MM.1S (cell line): ENCODE measurements at regions not wholly inside any gene's neighbourhood (a gene's known extent, or its start where the extent isn't known, plus 50 kb on each side); places are given as distances from the start of the nearest gene placed in this dataset.

Source experiments
- DNase-seq: peaks from one replicate; pipeline ENCODE4 v3.0.0-alpha.2; 2015
- H2AFZ ChIP-seq: fragments of 300-600 bp; sonication (generic); 2 replicates; pipeline ENCODE4 v1.6.0; 2016; ENCODE audit warnings: antibody characterized with exemption, low read length
- H3F3A ChIP-seq: fragments of 300-600 bp; sonication (generic); 2 replicates; pipeline ENCODE4 v1.6.1; 2016; ENCODE audit warnings: mild to moderate bottlenecking, antibody characterized with exemption, low read length, moderate library complexity, mixed read lengths; ENCODE audit not compliant: insufficient read depth
- H3K27ac ChIP-seq: fragments of 300-600 bp; sonication (generic); 2 replicates; pipeline ENCODE4 v1.5.1; 2016; ENCODE audit warnings: mild to moderate bottlenecking, low read length
- H3K27me3 ChIP-seq: fragments of 300-600 bp; sonication (generic); replicated peaks from 2 replicates; pipeline ENCODE4 v1.6.0; 2016; ENCODE audit warnings: low read length; ENCODE audit not compliant: insufficient read depth
- H3K36me3 ChIP-seq: fragments of 300-600 bp; sonication (generic); replicated peaks from 2 replicates; pipeline ENCODE4 v1.6.1; 2016; ENCODE audit warnings: mild to moderate bottlenecking, low read length, mixed read lengths; ENCODE audit not compliant: insufficient read depth
- H3K4me1 ChIP-seq: fragments of 300-600 bp; sonication (generic); 2 replicates; pipeline ENCODE4 v1.6.1; 2016; ENCODE audit warnings: low read length, mixed read lengths
- H3K4me2 ChIP-seq: fragments of 300-600 bp; sonication (generic); 2 replicates; pipeline ENCODE4 v1.6.0; 2016; ENCODE audit warnings: low read depth, low read length
- H3K4me3 ChIP-seq: fragments of 300-600 bp; sonication (generic); 2 replicates; pipeline ENCODE4 v1.5.1; 2016; ENCODE audit warnings: low read length, mixed read lengths
- H3K79me2 ChIP-seq: fragments of 300-600 bp; sonication (generic); 2 replicates; pipeline ENCODE4 v1.6.1; 2016; ENCODE audit warnings: mixed run types, low read length, mixed read lengths
- H3K9ac ChIP-seq: fragments of 300-600 bp; sonication (generic); 2 replicates; pipeline ENCODE4 v1.6.1; 2016; ENCODE audit warnings: low read length, mixed read lengths
- H3K9me2 ChIP-seq: fragments of 300-600 bp; sonication (generic); replicated peaks from 2 replicates; pipeline ENCODE4 v1.6.1; 2016; ENCODE audit warnings: mild to moderate bottlenecking, low read length, mixed read lengths; ENCODE audit not compliant: insufficient read depth
- H3K9me3 ChIP-seq: fragments of 300-600 bp; sonication (generic); replicated peaks from 2 replicates; pipeline ENCODE4 v1.6.1; 2016; ENCODE audit warnings: mild to moderate bottlenecking, low read length, mixed read lengths; ENCODE audit not compliant: insufficient read depth
- H4K20me1 ChIP-seq: fragments of 300-600 bp; sonication (generic); 2 replicates; pipeline ENCODE4 v1.6.1; 2016; ENCODE audit warnings: mild to moderate bottlenecking, low read length, moderate library complexity, mixed read lengths; ENCODE audit not compliant: insufficient read depth
- EZH2 ChIP-seq: fragments of 300-600 bp; sonication (generic); optimal IDR thresholded peaks from 2 replicates; pipeline ENCODE3; 2017; ENCODE audit warnings: low read depth, mild to moderate bottlenecking, antibody characterized with exemption, low read length, mixed read lengths
- EZH2phosphoT487 ChIP-seq: fragments of 300-600 bp; sonication (generic); IDR thresholded peaks from 2 replicates; pipeline ENCODE4 v1.6.1; 2018; ENCODE audit warnings: antibody characterized with exemption, low read length
- TF ChIP-seq, protein P1 (sequence below): fragments of 300-600 bp; sonication (generic); IDR thresholded peaks from 2 replicates; pipeline ENCODE4 v1.5.1; 2016; ENCODE audit warnings: antibody characterized with exemption, low read length, mixed read lengths

DNA sequence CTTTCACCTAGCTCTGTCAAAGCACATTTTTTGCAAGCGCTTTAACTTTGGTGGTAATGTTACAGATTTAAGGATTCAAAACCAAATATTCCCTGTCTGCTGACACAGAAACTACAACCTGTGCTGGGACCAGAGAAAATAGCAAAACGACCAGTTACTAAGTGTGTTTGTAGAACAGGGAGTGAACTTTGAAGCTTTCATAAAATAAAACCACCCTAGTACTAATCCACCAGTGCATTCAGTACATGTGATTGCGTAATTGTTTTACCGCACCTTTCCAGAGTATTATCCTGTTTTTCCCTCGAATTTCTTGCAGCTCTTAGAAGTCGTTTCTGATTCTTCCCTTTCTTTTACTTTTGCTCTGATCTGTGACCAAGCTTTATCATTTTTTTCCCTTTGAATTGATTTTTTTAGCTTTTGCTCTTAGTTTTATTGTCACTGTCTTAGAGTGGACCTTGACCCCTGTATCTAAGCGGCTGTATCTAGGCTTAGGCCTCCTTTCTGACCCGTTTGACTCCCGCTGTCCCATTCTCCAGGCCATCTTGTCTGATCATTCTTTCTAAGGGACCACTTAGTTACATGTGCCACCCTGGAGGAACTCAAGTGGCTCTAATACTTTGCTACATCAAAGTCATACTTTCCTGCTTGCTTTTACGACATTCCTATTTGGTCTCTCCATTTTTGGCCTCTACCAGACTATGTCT is 429.4 kb downstream of the PCNX1 start:
- Histone ChIP-seq H3K9me2 (no peaks in the 10 kb centered on the region), H3K9me3 (no peaks in the 10 kb centered on the region), H3K4me1 (no peaks in the 10 kb centered on the region), H3K27ac (no peak overlapping the region), H2AFZ (no peak overlapping the region), H3K36me3 (no peaks in the 10 kb centered on the region; the same call in 1 of the 2 replicates), H4K20me1 (no peaks in the 10 kb centered on the region), H3K4me3 (no peak overlapping the region), H3K27me3 (no peaks in the 10 kb centered on the region), H3K79me2 (peaks cover 54% of the 10 kb centered on the region), H3K4me2 (no peak overlapping the region), H3K9ac (no peak overlapping the region), H3F3A (no peaks in the 10 kb centered on the region)
- TF ChIP-seq, protein P1, sequence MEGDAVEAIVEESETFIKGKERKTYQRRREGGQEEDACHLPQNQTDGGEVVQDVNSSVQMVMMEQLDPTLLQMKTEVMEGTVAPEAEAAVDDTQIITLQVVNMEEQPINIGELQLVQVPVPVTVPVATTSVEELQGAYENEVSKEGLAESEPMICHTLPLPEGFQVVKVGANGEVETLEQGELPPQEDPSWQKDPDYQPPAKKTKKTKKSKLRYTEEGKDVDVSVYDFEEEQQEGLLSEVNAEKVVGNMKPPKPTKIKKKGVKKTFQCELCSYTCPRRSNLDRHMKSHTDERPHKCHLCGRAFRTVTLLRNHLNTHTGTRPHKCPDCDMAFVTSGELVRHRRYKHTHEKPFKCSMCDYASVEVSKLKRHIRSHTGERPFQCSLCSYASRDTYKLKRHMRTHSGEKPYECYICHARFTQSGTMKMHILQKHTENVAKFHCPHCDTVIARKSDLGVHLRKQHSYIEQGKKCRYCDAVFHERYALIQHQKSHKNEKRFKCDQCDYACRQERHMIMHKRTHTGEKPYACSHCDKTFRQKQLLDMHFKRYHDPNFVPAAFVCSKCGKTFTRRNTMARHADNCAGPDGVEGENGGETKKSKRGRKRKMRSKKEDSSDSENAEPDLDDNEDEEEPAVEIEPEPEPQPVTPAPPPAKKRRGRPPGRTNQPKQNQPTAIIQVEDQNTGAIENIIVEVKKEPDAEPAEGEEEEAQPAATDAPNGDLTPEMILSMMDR: no peak
- TF ChIP-seq EZH2 (no peak), EZH2phosphoT487 (no peak)
- no peak for DNase-seq

DNA sequence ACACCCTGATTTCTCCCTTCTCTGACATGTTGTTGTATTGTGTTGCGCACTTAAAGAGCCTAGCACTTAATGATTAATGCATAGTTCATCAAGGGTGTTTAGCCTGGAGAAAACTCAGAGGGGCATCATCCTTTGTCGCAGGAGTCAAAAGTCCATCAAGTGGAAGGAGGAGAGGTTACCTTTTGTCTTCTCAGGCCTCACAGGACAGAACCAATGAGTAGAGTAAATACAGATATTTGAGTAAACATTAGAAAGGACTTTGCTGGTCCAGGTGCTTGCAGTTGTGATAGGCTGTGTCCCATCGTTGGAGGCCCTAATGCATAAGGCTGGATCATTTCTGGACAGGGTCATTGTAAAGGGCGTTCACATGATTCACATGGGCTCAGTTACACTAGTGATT is 430.9 kb downstream of the PCNX1 start:
- H3K4me1 ChIP-seq: no peaks in the 10 kb centered on the region
- no peaks in the 10 kb centered on the region for H3K27me3 ChIP-seq
- no peaks in the 10 kb centered on the region for H4K20me1 ChIP-seq
- H3K36me3 ChIP-seq: no peaks in the 10 kb centered on the region; the same call in 1 of the 2 replicates
- no peak overlapping the region for H3K4me2 ChIP-seq
- H3K9me2 ChIP-seq: no peaks in the 10 kb centered on the region
- no peak overlapping the region for H3K9ac ChIP-seq
- no peak overlapping the region for H2AFZ ChIP-seq
- no peak overlapping the region for H3K4me3 ChIP-seq
- no peaks in the 10 kb centered on the region for H3K9me3 ChIP-seq
- H3K27ac ChIP-seq: no peak overlapping the region
- DNase-seq: no peak
- H3F3A ChIP-seq: no peaks in the 10 kb centered on the region
- H3K79me2 ChIP-seq: peaks cover 53% of the 10 kb centered on the region
- TF ChIP-seq, protein P1: no peak
- no peak for TF ChIP-seq EZH2phosphoT487
- TF ChIP-seq EZH2: no peak

DNA sequence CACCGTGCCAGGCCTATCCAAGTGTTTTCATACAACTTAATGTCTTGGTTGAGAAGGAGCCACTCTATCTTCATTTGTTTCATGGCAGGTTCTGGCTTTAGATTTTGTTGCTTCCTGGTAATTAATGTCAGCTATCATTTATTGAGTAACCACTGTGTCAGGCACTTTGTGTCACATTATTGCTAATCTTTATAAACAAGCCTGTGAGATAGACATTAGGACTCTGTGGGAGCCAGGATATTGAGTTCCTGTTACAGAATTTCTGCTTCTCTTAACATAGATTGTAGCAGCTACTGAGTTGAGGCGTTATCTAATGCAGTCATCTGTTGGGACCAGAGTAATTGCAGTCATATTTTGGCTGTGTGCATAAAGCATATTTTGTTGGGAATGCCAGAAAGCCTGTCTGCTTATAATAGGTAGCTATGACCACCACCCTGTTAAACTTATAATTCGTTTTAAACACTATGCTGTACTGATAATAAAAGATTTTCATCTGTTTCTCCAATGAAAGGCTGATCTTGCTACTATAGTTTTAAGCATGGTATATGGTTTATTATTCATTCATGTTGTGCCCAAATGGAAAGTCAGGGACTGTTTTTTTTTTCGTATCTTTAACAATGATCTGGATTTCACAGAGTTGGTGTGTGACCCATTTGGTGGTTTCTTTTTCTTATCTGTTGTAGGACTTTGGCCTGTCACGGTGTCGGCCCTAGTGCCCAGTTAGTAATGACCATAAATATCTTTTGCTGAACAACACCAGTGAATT is 432.6 kb downstream of the PCNX1 start:
- Histone ChIP-seq H3K9me3 (no peaks in the 10 kb centered on the region), H3K9me2 (no peaks in the 10 kb centered on the region), H2AFZ (no peak overlapping the region), H3F3A (no peaks in the 10 kb centered on the region), H3K27ac (no peak overlapping the region), H3K79me2 (peaks cover 47% of the 10 kb centered on the region), H4K20me1 (no peaks in the 10 kb centered on the region), H3K4me2 (no peak overlapping the region), H3K9ac (no peak overlapping the region), H3K27me3 (no peaks in the 10 kb centered on the region), H3K4me1 (no peaks in the 10 kb centered on the region), H3K36me3 (no peaks in the 10 kb centered on the region), H3K4me3 (no peak overlapping the region)
- no peak for DNase-seq
- no peak for TF ChIP-seq EZH2
- TF ChIP-seq, protein P1: no peak
- no peak for TF ChIP-seq EZH2phosphoT487
